ENCODE measurements at regions not wholly inside any gene's neighbourhood (a gene's known extent, or its start where the extent isn't known, plus 50 kb on each side); places are given as distances from the start of the nearest gene placed in this dataset.

- no peaks in the 10 kb centered on the region for H3K36me3 ChIP-seq (ENCODE audit: control insufficient read depth in 2 of 4, insufficient read depth in 4 of 4, low read length in 3 of 4)
- H4K20me1 ChIP-seq (replicated peaks in 1 of 2; ENCODE audit: control insufficient read depth in 1 of 2, insufficient read depth in 2 of 2, low read length in 2 of 2): no peaks in the 10 kb centered on the region
- no peak overlapping the region for H2AFZ ChIP-seq (ENCODE audit: low read length)
- H3K4me3 ChIP-seq (ENCODE audit: extremely low read depth in 1 of 4, insufficient read depth in 2 of 4, low read depth in 3 of 4, low read length in 4 of 4): no peak overlapping the region
- CTCF ChIA-PET (ENCODE audit: partially characterized antibody): interaction anchor here (0.7 to 0.9 kb wide), 2 partner anchors 30 to 119 kb away, joined by 3 read pairs; no protein-coding TSS in a partner anchor
- 94% methylated on average over 1 of the region's 1 CpG; no CpG with 5 or more reads in 1 of the 2 experiments for WGBS, 2 experiments (ENCODE audit: extremely low coverage in 1 of 2, insufficient coverage in 1 of 2, insufficient read length in 1 of 2, insufficient replicate concordance in 2 of 2, low coverage in 1 of 2, low lambda C conversion rate in 2 of 2, missing lambda C conversion rate in 1 of 2)
- DNase-seq (ENCODE audit: low read depth in 1 of 2, low spot score in 2 of 2) (no peak), FAIRE-seq (no peak)
- H3K9ac ChIP-seq (replicated peaks in 1 of 4; ENCODE audit: extremely low read depth in 1 of 4, low read depth in 3 of 4, low read length in 3 of 4): no peak overlapping the region
- H3K4me1 ChIP-seq (replicated peaks in 1 of 4; ENCODE audit: control insufficient read depth in 3 of 4, insufficient read depth in 4 of 4, low read length in 3 of 4): no peaks in the 10 kb centered on the region
- no peak overlapping the region; the same call in 1 of the 2 replicates for H2BK12ac ChIP-seq (ENCODE audit: low read depth, low read length)
- H3K4ac ChIP-seq (replicated peaks; ENCODE audit: insufficient read length, low read depth, low read length): no peak overlapping the region
- H2AK5ac ChIP-seq (ENCODE audit: low read depth, low read length): no peak overlapping the region
- peaks cover 0 to 1% (median 0%) of the 10 kb centered on the region in 4 experiments; a peak in 1 of 7 replicates for H3K27me3 ChIP-seq (replicated peaks in 1 of 4; ENCODE audit: control insufficient read depth in 3 of 4, extremely low read depth in 1 of 4, insufficient read depth in 3 of 4, low read length in 3 of 4)
- H2BK15ac ChIP-seq (ENCODE audit: low read length): no peak overlapping the region
- no peak overlapping the region for H4K91ac ChIP-seq (replicated peaks; ENCODE audit: insufficient read length, low read length)
- H3K23me2 ChIP-seq (ENCODE audit: low read depth, low read length): no peaks in the 10 kb centered on the region
- no peak overlapping the region for H3K27ac ChIP-seq (ENCODE audit: low read depth, low read length)
- no peak overlapping the region for H3K14ac ChIP-seq (ENCODE audit: insufficient read length)
- H3K4me2 ChIP-seq (ENCODE audit: insufficient read depth in 1 of 2, low read depth in 2 of 2, low read length in 2 of 2): no peak overlapping the region
- no peak overlapping the region for H3K56ac ChIP-seq (replicated peaks; ENCODE audit: insufficient read length, low read depth, low read length)
- TF ChIP-seq CBX8 (IDR thresholded peaks at IDR 0.05; ENCODE audit: borderline replicate concordance, low read depth, low read length) (no peak), GTF2F1 (IDR thresholded peaks at IDR 0.05; ENCODE audit: borderline replicate concordance, low read depth, low read length) (no peak)
- H2BK20ac ChIP-seq (ENCODE audit: low read length): no peak overlapping the region
- POLR2A ChIA-PET (ENCODE audit: partially characterized antibody): no interaction called here
- no peaks in the 10 kb centered on the region for H3K79me2 ChIP-seq (ENCODE audit: control insufficient read depth in 1 of 2, insufficient read depth in 2 of 2, low read length in 2 of 2)
- H3K23ac ChIP-seq (ENCODE audit: insufficient read length): no peak overlapping the region
- H3K9me3 ChIP-seq (ENCODE audit: insufficient read depth in 2 of 2, low read depth in 1 of 2, low read length in 1 of 2): no peaks in the 10 kb centered on the region
- H4K8ac ChIP-seq (ENCODE audit: extremely low read depth, insufficient read depth, low read length): no peak overlapping the region
- H3K79me1 ChIP-seq (ENCODE audit: low read depth, low read length): no peaks in the 10 kb centered on the region
- H2BK5ac ChIP-seq (ENCODE audit: low read depth, low read length): no peak overlapping the region
- no peak overlapping the region for H2BK120ac ChIP-seq (replicated peaks; ENCODE audit: low read depth, low read length)
- no peak overlapping the region for H4K5ac ChIP-seq (ENCODE audit: insufficient read length, low read depth, low read length)
- no peak overlapping the region for H3K18ac ChIP-seq (ENCODE audit: extremely low read depth, low read length)
Observed at GRCh38 chr11:87602776-87603175, 565.0 kb downstream of the TMEM135 start.
